GM23338 (cell line): ENCODE measurements at regions not wholly inside any gene's neighbourhood (a gene's known extent, or its start where the extent isn't known, plus 50 kb on each side); places are given as distances from the start of the nearest gene placed in this dataset.

ENCODE experiments used
- CTCF ChIP-seq, 2 experiments: fragments of 200-600 bp in 1 of 2; sonication (generic) in 1 of 2; conservative IDR thresholded peaks; 2 replicates each; pipeline versions ENCODE4 v1.5.1 to v1.6.1; 2016 to 2017; ENCODE audit warnings: antibody characterized with exemption in 2 of 2, low read depth in 2 of 2, mild to moderate bottlenecking in 2 of 2, moderate library complexity in 1 of 2
- ETS1 ChIP-seq: IDR thresholded peaks from 2 replicates; pipeline ENCODE4 v1.6.1; 2016; ENCODE audit warnings: antibody characterized with exemption
- EZH2phosphoT487 ChIP-seq: fragments of 200-600 bp; sonication (generic); IDR thresholded peaks from one replicate; pipeline ENCODE4 v1.8.1; 2018; ENCODE audit warnings: antibody characterized with exemption; ENCODE audit not compliant: unreplicated experiment
- JUNB ChIP-seq: IDR thresholded peaks from one replicate; pipeline ENCODE4 v1.6.1; 2016; ENCODE audit warnings: antibody characterized with exemption; ENCODE audit not compliant: unreplicated experiment
- NANOG ChIP-seq: IDR thresholded peaks from 2 replicates; pipeline ENCODE4 v1.6.1; 2016; ENCODE audit warnings: antibody characterized with exemption, borderline replicate concordance
- ZNF331 ChIP-seq: fragments of 250-450 bp; sonication (Bioruptor Pico); IDR thresholded peaks from 2 replicates; pipeline ENCODE4 v1.5.0; 2020; ENCODE audit warnings: low read depth, mild to moderate bottlenecking, moderate library complexity
- TF ChIP-seq, protein P1 (sequence below): fragments of 250-450 bp; sonication (Bioruptor Pico); IDR thresholded peaks from 2 replicates; pipeline ENCODE4 v1.5.0; 2020; ENCODE audit warnings: mild to moderate bottlenecking, moderate library complexity
- TF ChIP-seq, protein P2 (sequence below): IDR thresholded peaks from one replicate; pipeline ENCODE4 v1.6.1; 2018; ENCODE audit warnings: antibody characterized with exemption; ENCODE audit not compliant: unreplicated experiment

- TF ChIP-seq, protein P1, sequence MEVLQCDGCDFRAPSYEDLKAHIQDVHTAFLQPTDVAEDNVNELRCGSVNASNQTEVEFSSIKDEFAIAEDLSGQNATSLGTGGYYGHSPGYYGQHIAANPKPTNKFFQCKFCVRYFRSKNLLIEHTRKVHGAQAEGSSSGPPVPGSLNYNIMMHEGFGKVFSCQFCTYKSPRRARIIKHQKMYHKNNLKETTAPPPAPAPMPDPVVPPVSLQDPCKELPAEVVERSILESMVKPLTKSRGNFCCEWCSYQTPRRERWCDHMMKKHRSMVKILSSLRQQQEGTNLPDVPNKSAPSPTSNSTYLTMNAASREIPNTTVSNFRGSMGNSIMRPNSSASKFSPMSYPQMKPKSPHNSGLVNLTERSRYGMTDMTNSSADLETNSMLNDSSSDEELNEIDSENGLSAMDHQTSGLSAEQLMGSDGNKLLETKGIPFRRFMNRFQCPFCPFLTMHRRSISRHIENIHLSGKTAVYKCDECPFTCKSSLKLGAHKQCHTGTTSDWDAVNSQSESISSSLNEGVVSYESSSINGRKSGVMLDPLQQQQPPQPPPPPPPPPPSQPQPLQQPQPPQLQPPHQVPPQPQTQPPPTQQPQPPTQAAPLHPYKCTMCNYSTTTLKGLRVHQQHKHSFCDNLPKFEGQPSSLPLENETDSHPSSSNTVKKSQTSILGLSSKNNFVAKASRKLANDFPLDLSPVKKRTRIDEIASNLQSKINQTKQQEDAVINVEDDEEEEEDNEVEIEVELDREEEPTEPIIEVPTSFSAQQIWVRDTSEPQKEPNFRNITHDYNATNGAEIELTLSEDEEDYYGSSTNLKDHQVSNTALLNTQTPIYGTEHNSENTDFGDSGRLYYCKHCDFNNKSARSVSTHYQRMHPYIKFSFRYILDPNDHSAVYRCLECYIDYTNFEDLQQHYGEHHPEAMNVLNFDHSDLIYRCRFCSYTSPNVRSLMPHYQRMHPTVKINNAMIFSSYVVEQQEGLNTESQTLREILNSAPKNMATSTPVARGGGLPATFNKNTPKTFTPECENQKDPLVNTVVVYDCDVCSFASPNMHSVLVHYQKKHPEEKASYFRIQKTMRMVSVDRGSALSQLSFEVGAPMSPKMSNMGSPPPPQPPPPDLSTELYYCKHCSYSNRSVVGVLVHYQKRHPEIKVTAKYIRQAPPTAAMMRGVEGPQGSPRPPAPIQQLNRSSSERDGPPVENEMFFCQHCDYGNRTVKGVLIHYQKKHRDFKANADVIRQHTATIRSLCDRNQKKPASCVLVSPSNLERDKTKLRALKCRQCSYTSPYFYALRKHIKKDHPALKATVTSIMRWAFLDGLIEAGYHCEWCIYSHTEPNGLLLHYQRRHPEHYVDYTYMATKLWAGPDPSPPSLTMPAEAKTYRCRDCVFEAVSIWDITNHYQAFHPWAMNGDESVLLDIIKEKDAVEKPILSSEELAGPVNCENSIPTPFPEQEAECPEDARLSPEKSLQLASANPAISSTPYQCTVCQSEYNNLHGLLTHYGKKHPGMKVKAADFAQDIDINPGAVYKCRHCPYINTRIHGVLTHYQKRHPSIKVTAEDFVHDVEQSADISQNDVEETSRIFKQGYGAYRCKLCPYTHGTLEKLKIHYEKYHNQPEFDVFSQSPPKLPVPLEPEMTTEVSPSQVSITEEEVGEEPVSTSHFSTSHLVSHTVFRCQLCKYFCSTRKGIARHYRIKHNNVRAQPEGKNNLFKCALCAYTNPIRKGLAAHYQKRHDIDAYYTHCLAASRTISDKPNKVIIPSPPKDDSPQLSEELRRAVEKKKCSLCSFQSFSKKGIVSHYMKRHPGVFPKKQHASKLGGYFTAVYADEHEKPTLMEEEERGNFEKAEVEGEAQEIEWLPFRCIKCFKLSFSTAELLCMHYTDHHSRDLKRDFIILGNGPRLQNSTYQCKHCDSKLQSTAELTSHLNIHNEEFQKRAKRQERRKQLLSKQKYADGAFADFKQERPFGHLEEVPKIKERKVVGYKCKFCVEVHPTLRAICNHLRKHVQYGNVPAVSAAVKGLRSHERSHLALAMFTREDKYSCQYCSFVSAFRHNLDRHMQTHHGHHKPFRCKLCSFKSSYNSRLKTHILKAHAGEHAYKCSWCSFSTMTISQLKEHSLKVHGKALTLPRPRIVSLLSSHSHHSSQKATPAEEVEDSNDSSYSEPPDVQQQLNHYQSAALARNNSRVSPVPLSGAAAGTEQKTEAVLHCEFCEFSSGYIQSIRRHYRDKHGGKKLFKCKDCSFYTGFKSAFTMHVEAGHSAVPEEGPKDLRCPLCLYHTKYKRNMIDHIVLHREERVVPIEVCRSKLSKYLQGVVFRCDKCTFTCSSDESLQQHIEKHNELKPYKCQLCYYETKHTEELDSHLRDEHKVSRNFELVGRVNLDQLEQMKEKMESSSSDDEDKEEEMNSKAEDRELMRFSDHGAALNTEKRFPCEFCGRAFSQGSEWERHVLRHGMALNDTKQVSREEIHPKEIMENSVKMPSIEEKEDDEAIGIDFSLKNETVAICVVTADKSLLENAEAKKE (CRISPR knock-in tag), result no peak
- no peak for TF ChIP-seq NANOG
- no peak for TF ChIP-seq EZH2phosphoT487
- no peak for TF ChIP-seq CTCF (conservative IDR thresholded peaks at IDR 0.05; ENCODE audit: low read depth in 2 of 2)
- no peak for TF ChIP-seq ZNF331 (CRISPR knock-in tag)
- TF ChIP-seq ETS1, result no peak
- TF ChIP-seq JUNB, result no peak
- TF ChIP-seq, protein P2, sequence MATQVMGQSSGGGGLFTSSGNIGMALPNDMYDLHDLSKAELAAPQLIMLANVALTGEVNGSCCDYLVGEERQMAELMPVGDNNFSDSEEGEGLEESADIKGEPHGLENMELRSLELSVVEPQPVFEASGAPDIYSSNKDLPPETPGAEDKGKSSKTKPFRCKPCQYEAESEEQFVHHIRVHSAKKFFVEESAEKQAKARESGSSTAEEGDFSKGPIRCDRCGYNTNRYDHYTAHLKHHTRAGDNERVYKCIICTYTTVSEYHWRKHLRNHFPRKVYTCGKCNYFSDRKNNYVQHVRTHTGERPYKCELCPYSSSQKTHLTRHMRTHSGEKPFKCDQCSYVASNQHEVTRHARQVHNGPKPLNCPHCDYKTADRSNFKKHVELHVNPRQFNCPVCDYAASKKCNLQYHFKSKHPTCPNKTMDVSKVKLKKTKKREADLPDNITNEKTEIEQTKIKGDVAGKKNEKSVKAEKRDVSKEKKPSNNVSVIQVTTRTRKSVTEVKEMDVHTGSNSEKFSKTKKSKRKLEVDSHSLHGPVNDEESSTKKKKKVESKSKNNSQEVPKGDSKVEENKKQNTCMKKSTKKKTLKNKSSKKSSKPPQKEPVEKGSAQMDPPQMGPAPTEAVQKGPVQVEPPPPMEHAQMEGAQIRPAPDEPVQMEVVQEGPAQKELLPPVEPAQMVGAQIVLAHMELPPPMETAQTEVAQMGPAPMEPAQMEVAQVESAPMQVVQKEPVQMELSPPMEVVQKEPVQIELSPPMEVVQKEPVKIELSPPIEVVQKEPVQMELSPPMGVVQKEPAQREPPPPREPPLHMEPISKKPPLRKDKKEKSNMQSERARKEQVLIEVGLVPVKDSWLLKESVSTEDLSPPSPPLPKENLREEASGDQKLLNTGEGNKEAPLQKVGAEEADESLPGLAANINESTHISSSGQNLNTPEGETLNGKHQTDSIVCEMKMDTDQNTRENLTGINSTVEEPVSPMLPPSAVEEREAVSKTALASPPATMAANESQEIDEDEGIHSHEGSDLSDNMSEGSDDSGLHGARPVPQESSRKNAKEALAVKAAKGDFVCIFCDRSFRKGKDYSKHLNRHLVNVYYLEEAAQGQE, result no peak
These were observed 183.2 kb upstream of the SFSWAP start (continued) for GRCh38 chr12:131527736-131528135.
